B cell (primary cell): ENCODE measurements at regions not wholly inside any gene's neighbourhood (a gene's known extent, or its start where the extent isn't known, plus 50 kb on each side); places are given as distances from the start of the nearest gene placed in this dataset.

Source experiments
- ATAC-seq: fragments of 200-7000 bp; cut with Tn5 transposase; one replicate; pipeline ENCODE4 v1.10.0; 2021; ENCODE audit warnings: low read depth, mild to moderate bottlenecking, moderate number of reproducible peaks, moderate library complexity
- CTCF ChIA-PET: fragments of 350-600 bp; sonication (Branson Sonifier 250); formaldehyde crosslinking; loops from one replicate; lab custom pipeline; 2021; ENCODE audit warnings: antibody characterized with exemption, inconsistent platforms; lab: Charles Lee
- POLR2A ChIA-PET: fragments of 350-600 bp; sonication (Branson Sonifier 250); formaldehyde crosslinking; loops from one replicate; lab custom pipeline; 2021; ENCODE audit warnings: antibody characterized with exemption; lab: Charles Lee
- DNase-seq: peaks from one replicate; pipeline ENCODE4 v3.0.0; 2013
- H2AFZ ChIP-seq: 2 replicates; pipeline ENCODE4 v1.6.1; 2012; ENCODE audit warnings: mild to moderate bottlenecking, low read depth, low read length; ENCODE audit not compliant: insufficient read depth, poor library complexity, severe bottlenecking
- H3K27ac ChIP-seq, 2 donors: 1 replicate in 1 of 2; 2 replicates in 1 of 2; pipeline ENCODE4 v1.5.1; 2012 to 2013; ENCODE audit warnings: low read length in 2 of 2, mild to moderate bottlenecking in 2 of 2, moderate library complexity in 1 of 2
- H3K27me3 ChIP-seq, 4 experiments: fragments of 200-600 bp in 1 of 4; sonication (generic) in 1 of 4; replicated peaks in 1 of 4; 1 replicate in 2 of 4; 2 replicates in 2 of 4; pipeline versions ENCODE4 v1.6.1 to v1.7.0; 2013 to 2016; ENCODE audit warnings: low read length in 3 of 4, mild to moderate bottlenecking in 2 of 4, mixed read lengths in 1 of 4, moderate library complexity in 1 of 4; ENCODE audit not compliant: insufficient read depth in 4 of 4, control insufficient read depth in 3 of 4; ENCODE audit errors: control extremely low read depth in 1 of 4
- H3K36me3 ChIP-seq, 2 experiments: replicated peaks in 1 of 2; 1 replicate in 1 of 2; 2 replicates in 1 of 2; pipeline versions ENCODE4 v1.6.1 to v1.7.1; 2013; ENCODE audit warnings: low read length in 1 of 2; ENCODE audit not compliant: insufficient read depth in 2 of 2, control insufficient read depth in 1 of 2; ENCODE audit errors: control extremely low read depth in 1 of 2, extremely low read depth in 1 of 2
- H3K4me1 ChIP-seq, 2 donors: fragments of 200-600 bp in 1 of 2; sonication (generic) in 1 of 2; 1 replicate in 1 of 2; 2 replicates in 1 of 2; pipeline versions ENCODE4 v1.5.1 to v1.6.1; 2013 to 2017; ENCODE audit warnings: low read length in 2 of 2; ENCODE audit not compliant: control insufficient read depth in 2 of 2, insufficient read depth in 2 of 2
- H3K4me2 ChIP-seq: replicated peaks from 2 replicates; pipeline ENCODE3; 2012; ENCODE audit warnings: mild to moderate bottlenecking, low read depth, low read length; ENCODE audit not compliant: poor library complexity, severe bottlenecking
- H3K4me3 ChIP-seq, 5 experiments: fragments of 200-600 bp in 1 of 5; sonication (generic) in 1 of 5; 1 replicate in 3 of 5; 2 replicates in 2 of 5; pipeline versions ENCODE4 v1.5.1 to v1.7.0; 2011 to 2016; ENCODE audit warnings: low read length in 4 of 5, mild to moderate bottlenecking in 4 of 5, low read depth in 2 of 5, control low read depth in 1 of 5, moderate library complexity in 1 of 5; ENCODE audit not compliant: insufficient read depth in 1 of 5; ENCODE audit errors: control extremely low read depth in 1 of 5, extremely low read depth in 1 of 5
- H3K79me2 ChIP-seq: fragments of 200-600 bp; sonication (generic); one replicate; pipeline ENCODE4 v1.6.0; 2016; ENCODE audit warnings: low read length; ENCODE audit not compliant: control insufficient read depth, insufficient read depth
- H3K9ac ChIP-seq: fragments of 200-600 bp; sonication (generic); 2 replicates; pipeline ENCODE4 v1.6.1; 2017; ENCODE audit warnings: mild to moderate bottlenecking, low read length, moderate library complexity
- H3K9me3 ChIP-seq, 3 donors: one replicate each; pipeline versions ENCODE4 v1.6.1 to v1.7.1; 2013; ENCODE audit warnings: low read length in 2 of 3; ENCODE audit not compliant: control insufficient read depth in 2 of 3, insufficient read depth in 1 of 3; ENCODE audit errors: control extremely low read depth in 1 of 3
- H4K20me1 ChIP-seq: 2 replicates; pipeline ENCODE4 v1.6.0; 2012; ENCODE audit warnings: mild to moderate bottlenecking, low read length; ENCODE audit not compliant: insufficient read depth, control insufficient read depth, poor library complexity, severe bottlenecking
- H3K27ac Mint-ChIP-seq: one replicate; pipeline ENCODE4 v1.8.0; 2021; ENCODE audit warnings: mixed read lengths
- H3K27me3 Mint-ChIP-seq: one replicate; pipeline ENCODE4 v1.8.0; 2021; ENCODE audit warnings: mixed read lengths
- H3K4me1 Mint-ChIP-seq: one replicate; pipeline ENCODE4 v1.8.0; 2021; ENCODE audit warnings: mixed read lengths
- H3K4me3 Mint-ChIP-seq: one replicate; pipeline ENCODE4 v1.8.0; 2021; ENCODE audit warnings: mixed read lengths
- H3K9me3 Mint-ChIP-seq: one replicate; pipeline ENCODE4 v1.8.0; 2022; ENCODE audit warnings: mixed read lengths; ENCODE audit not compliant: insufficient read depth
- CTCF ChIP-seq: fragments of 200-600 bp; IDR thresholded peaks from one replicate; pipeline ENCODE4 v1.8.0; 2022; ENCODE audit warnings: antibody characterized with exemption, mild to moderate bottlenecking
- EZH2 ChIP-seq: IDR thresholded peaks from 2 replicates; pipeline ENCODE4 v1.6.1; 2012; ENCODE audit warnings: borderline replicate concordance, low read depth, mild to moderate bottlenecking, moderate library complexity, low read length; ENCODE audit not compliant: insufficient read depth, poor library complexity, severe bottlenecking
- WGBS: methylation state at CpG from one replicate; pipeline ENCODE4 v1.1.5; 2013; ENCODE audit warnings: missing lambda C conversion rate; ENCODE audit not compliant: insufficient coverage; 5-methylcytosine and 5-hydroxymethylcytosine counted together
- intact Hi-C: fragments of 100-400 bp; cut with micrococcal nuclease; formaldehyde crosslinking; loops from one replicate; pipeline ENCODE4 v1.10.0; 2022

- Histone ChIP-seq H4K20me1 (no peaks in the 10 kb centered on the region), H3K27me3 (no peaks in the 10 kb centered on the region), H3K9ac (no peak overlapping the region), H3K36me3 (no peaks in the 10 kb centered on the region), H3K79me2 (no peaks in the 10 kb centered on the region), H3K27ac (no peak overlapping the region), H3K9me3 (no peaks in the 10 kb centered on the region), H2AFZ (no peak overlapping the region), H3K4me1 (no peaks in the 10 kb centered on the region), H3K4me2 (no peak overlapping the region), H3K4me3 (no peak overlapping the region)
- Mint-ChIP-seq H3K4me3 (no peak overlapping the region), H3K4me1 (no peaks in the 10 kb centered on the region), H3K27me3 (no peaks in the 10 kb centered on the region), H3K27ac (no peak overlapping the region), H3K9me3 (no peaks in the 10 kb centered on the region)
- ATAC-seq (no peak), DNase-seq (no peak)
- intact Hi-C loops, result loop anchor here (10.0 kb wide), 1 partner anchor 603 kb away; no protein-coding TSS in a partner anchor
- no peak for TF ChIP-seq CTCF
- TF ChIP-seq EZH2, result no peak
- POLR2A ChIA-PET, result no interaction called here
- CTCF ChIA-PET, result interaction anchor here (0.9 to 2.1 kb wide), 6 partner anchors 10 to 892 kb away, joined by 3 to 23 read pairs (median 6); no protein-coding TSS in a partner anchor
- no CpG with 5 or more reads among the region's 2 CpGs for WGBS
These were observed 137.5 kb downstream of the ZNF674 start for GRCh38 chrX:46407753-46408130.

- H3K79me2 ChIP-seq, result no peaks in the 10 kb centered on the region
- no peaks in the 10 kb centered on the region for H3K27me3 ChIP-seq
- POLR2A ChIA-PET, result no interaction called here
- Mint-ChIP-seq H3K4me3 (no peak overlapping the region), H3K27me3 (no peaks in the 10 kb centered on the region), H3K9me3 (no peaks in the 10 kb centered on the region), H3K27ac (no peak overlapping the region), H3K4me1 (no peaks in the 10 kb centered on the region)
- DNase-seq (no peak), ATAC-seq (no peak)
- no peak overlapping the region for H3K4me3 ChIP-seq
- no peak overlapping the region for H3K9ac ChIP-seq
- no CpG with 5 or more reads among the region's 6 CpGs for WGBS
- no peak overlapping the region for H3K4me2 ChIP-seq
- no peaks in the 10 kb centered on the region for H3K4me1 ChIP-seq
- no peaks in the 10 kb centered on the region for H3K36me3 ChIP-seq
- TF ChIP-seq EZH2 (no peak), CTCF (no peak)
- intact Hi-C loops, result loop anchor here (10.0 kb wide), 1 partner anchor 602 kb away; no protein-coding TSS in a partner anchor
- H3K27ac ChIP-seq, result no peak overlapping the region
- H3K9me3 ChIP-seq, result no peaks in the 10 kb centered on the region
- H2AFZ ChIP-seq, result no peak overlapping the region
- H4K20me1 ChIP-seq, result no peaks in the 10 kb centered on the region
- CTCF ChIA-PET, result interaction anchor here (1.6 to 2.1 kb wide), 2 partner anchors 9 to 18 kb away, joined by 5 to 10 read pairs; no protein-coding TSS in a partner anchor
These were observed 138.0 kb downstream of the ZNF674 start for GRCh38 chrX:46407036-46407752.
